GM12864 (cell line): ENCODE measurements at regions not wholly inside any gene's neighbourhood (a gene's known extent, or its start where the extent isn't known, plus 50 kb on each side); places are given as distances from the start of the nearest gene placed in this dataset.
"Not testable (repeated sequence)": the region's sequence is repeated elsewhere in the genome, so short reads cannot be mapped to it uniquely, and the experiment has no call there.

Experiments used
- DNase-seq: peaks from one replicate; pipeline ENCODE4 v3.0.0-alpha.2; 2011; ENCODE audit warnings: low read depth
- H3K4me3 ChIP-seq: 2 replicates; pipeline ENCODE4 v1.5.1; 2011; ENCODE audit warnings: mild to moderate bottlenecking, low read depth, low read length, control low read depth
- CTCF ChIP-seq: IDR thresholded peaks from 2 replicates; pipeline ENCODE4 v1.5.1; 2011; ENCODE audit warnings: low read depth, mild to moderate bottlenecking, moderate library complexity, low read length, control low read depth, inconsistent platforms; ENCODE audit errors: missing control alignments

GRCh38 chr16:47977802-47978201 lies 178.0 kb downstream of the ABCC12 start:
- no peak for TF ChIP-seq CTCF
- no peak for DNase-seq

GRCh38 chr16:47976636-47977210 lies 179.1 kb downstream of the ABCC12 start:
- DNase-seq: no peak
- H3K4me3 ChIP-seq: no peak overlapping the region
- no peak for TF ChIP-seq CTCF

More at GRCh38 chr16:47977802-47978201, 178.0 kb downstream of the ABCC12 start:
- H3K4me3 ChIP-seq: no peak overlapping the region

- H3K4me3 ChIP-seq, DNase-seq: not testable (repeated sequence)
Observed at GRCh38 chr16:47974971-47975370, 180.8 kb downstream of the ABCC12 start.

- no peak for TF ChIP-seq CTCF
- DNase-seq: no peak
Observed at GRCh38 chr16:47973552-47973951, 182.2 kb downstream of the ABCC12 start.

GRCh38 chr16:47972246-47972985 lies 183.4 kb downstream of the ABCC12 start:
- TF ChIP-seq CTCF: no peak
- DNase-seq: no peak
- no peak overlapping the region for H3K4me3 ChIP-seq

More at GRCh38 chr16:47973552-47973951, 182.2 kb downstream of the ABCC12 start:
- H3K4me3 ChIP-seq: no peak overlapping the region

GRCh38 chr16:47971225-47971624 lies 184.6 kb downstream of the ABCC12 start:
- no peak for TF ChIP-seq CTCF
- DNase-seq: no peak
- H3K4me3 ChIP-seq: no peak overlapping the region

- TF ChIP-seq CTCF: no peak
- H3K4me3 ChIP-seq: no peak overlapping the region
- DNase-seq: no peak
Observed at GRCh38 chr16:47970291-47970931, 185.4 kb downstream of the ABCC12 start.
